ENCODE measurements at regions not wholly inside any gene's neighbourhood (a gene's known extent, or its start where the extent isn't known, plus 50 kb on each side); places are given as distances from the start of the nearest gene placed in this dataset.

- Mint-ChIP-seq H3K27ac (no peak overlapping the region), H3K36me3 (ENCODE audit: low read depth) (no peaks in the 10 kb centered on the region; the same call in 1 of the 2 replicates), H3K9me3 (no peaks in the 10 kb centered on the region), H3K27me3 (ENCODE audit: insufficient read depth) (peaks cover 5% of the 10 kb centered on the region; the same call in 1 of the 2 replicates), H3K4me1 (ENCODE audit: low read depth) (peaks cover 14% of the 10 kb centered on the region), H3K4me3 (no peak overlapping the region)
- TF ChIP-seq CTCF (IDR thresholded peaks at IDR 0.05): no peak
- DNase-seq: no peak
Measured at GRCh38 chr2:217254111-217254510, 394.2 kb upstream of the TNP1 start.

- Mint-ChIP-seq H3K27me3 (ENCODE audit: insufficient read depth) (peaks cover 5% of the 10 kb centered on the region; the same call in 1 of the 2 replicates), H3K4me1 (ENCODE audit: low read depth) (peaks cover 5% of the 10 kb centered on the region), H3K9me3 (no peaks in the 10 kb centered on the region), H3K36me3 (ENCODE audit: low read depth) (no peaks in the 10 kb centered on the region; the same call in 1 of the 2 replicates), H3K27ac (no peak overlapping the region), H3K4me3 (no peak overlapping the region)
- no peak for DNase-seq
- no peak for TF ChIP-seq CTCF (IDR thresholded peaks at IDR 0.05)
Measured at GRCh38 chr2:217252181-217252580, 392.3 kb upstream of the TNP1 start.

GRCh38 chr2:217250013-217250524 lies 390.2 kb upstream of the TNP1 start:
- Mint-ChIP-seq H3K36me3 (ENCODE audit: low read depth) (no peaks in the 10 kb centered on the region; the same call in 1 of the 2 replicates), H3K9me3 (no peaks in the 10 kb centered on the region), H3K4me3 (no peak overlapping the region), H3K27ac (no peak overlapping the region), H3K4me1 (ENCODE audit: low read depth) (no peaks in the 10 kb centered on the region), H3K27me3 (ENCODE audit: insufficient read depth) (peaks cover 2% of the 10 kb centered on the region; the same call in 1 of the 2 replicates)
- no peak for DNase-seq
- TF ChIP-seq CTCF (IDR thresholded peaks at IDR 0.05): no peak

- no peak overlapping the region for H3K4me3 Mint-ChIP-seq
- H3K9me3 Mint-ChIP-seq: no peaks in the 10 kb centered on the region
- DNase-seq: no peak
- TF ChIP-seq CTCF (IDR thresholded peaks at IDR 0.05): no peak
- H3K36me3 Mint-ChIP-seq (ENCODE audit: low read depth): no peaks in the 10 kb centered on the region; the same call in 1 of the 2 replicates
- peaks cover 2% of the 10 kb centered on the region; the same call in 1 of the 2 replicates for H3K27me3 Mint-ChIP-seq (ENCODE audit: insufficient read depth)
- no peaks in the 10 kb centered on the region for H3K4me1 Mint-ChIP-seq (ENCODE audit: low read depth)
- H3K27ac Mint-ChIP-seq: no peak overlapping the region
Measured at GRCh38 chr2:217249121-217250012, 389.5 kb upstream of the TNP1 start.

GRCh38 chr2:217248312-217248935 lies 388.6 kb upstream of the TNP1 start:
- Mint-ChIP-seq H3K27me3 (ENCODE audit: insufficient read depth) (peaks cover 2% of the 10 kb centered on the region; the same call in 1 of the 2 replicates), H3K36me3 (ENCODE audit: low read depth) (no peaks in the 10 kb centered on the region; the same call in 1 of the 2 replicates)

More at GRCh38 chr2:217248312-217248935, 388.6 kb upstream of the TNP1 start:
- no peaks in the 10 kb centered on the region for H3K9me3 Mint-ChIP-seq
- H3K4me1 Mint-ChIP-seq (ENCODE audit: low read depth): no peaks in the 10 kb centered on the region
- no peak for DNase-seq
- no peak for TF ChIP-seq CTCF (IDR thresholded peaks at IDR 0.05)
- H3K27ac Mint-ChIP-seq: no peak overlapping the region
- no peak overlapping the region for H3K4me3 Mint-ChIP-seq

Measured in HFFc6 (cell line).